SK-N-SH (cell line): ENCODE measurements at regions not wholly inside any gene's neighbourhood (a gene's known extent, or its start where the extent isn't known, plus 50 kb on each side); places are given as distances from the start of the nearest gene placed in this dataset.

Experiments used
- CTCF ChIA-PET: fragments of 300-600, 350-600 bp; formaldehyde crosslinking; extraction: SDS; loops from one replicate; lab custom pipeline; 2021; lab: Yijun Ruan, JAX
- POLR2A ChIA-PET: fragments of 350-600 bp; sonication (Branson Sonifier 250); formaldehyde crosslinking; extraction: SDS; loops from one replicate; lab custom pipeline; 2020; ENCODE audit warnings: antibody characterized with exemption, inconsistent platforms; lab: Yijun Ruan, JAX
- DNase-seq: peaks from one replicate; pipeline ENCODE4 v3.0.0; 2012
- H2AFZ ChIP-seq: fragments of 200-600 bp; sonication (generic); 2 replicates; pipeline ENCODE4 v1.8.1; 2016; ENCODE audit warnings: antibody characterized with exemption, mild to moderate bottlenecking, low read depth
- H3F3A ChIP-seq: fragments of 200-600 bp; sonication (generic); replicated peaks from 2 replicates; pipeline ENCODE3; 2016; ENCODE audit warnings: antibody characterized with exemption, mild to moderate bottlenecking; ENCODE audit not compliant: insufficient read depth
- H3K27ac ChIP-seq, 2 experiments: fragments of 200-500 bp in 1 of 2; fragments of 200-600 bp in 1 of 2; sonication (Bioruptor generic) in 1 of 2; sonication (generic), shearing (Covaris generic) in 1 of 2; 2 replicates each; pipeline versions ENCODE4 v1.5.1 to v1.6.1; 2014 to 2016; ENCODE audit warnings: low read depth in 2 of 2, inconsistent platforms in 1 of 2, low read length in 1 of 2, mild to moderate bottlenecking in 1 of 2, mixed read lengths in 1 of 2
- H3K27me3 ChIP-seq: fragments of 200-600 bp; sonication (generic), shearing (Covaris generic); 2 replicates; pipeline ENCODE4 v1.6.1; 2016; ENCODE audit warnings: mixed run types; ENCODE audit not compliant: insufficient read depth
- H3K36me3 ChIP-seq, 2 experiments: fragments of 200-500 bp in 1 of 2; fragments of 200-600 bp in 1 of 2; sonication (Bioruptor generic) in 1 of 2; sonication (generic) in 1 of 2; replicated peaks in 1 of 2; 2 replicates each; pipeline versions ENCODE3 to v1.5.1; 2014 to 2016; ENCODE audit warnings: low read length in 1 of 2, mild to moderate bottlenecking in 1 of 2; ENCODE audit not compliant: insufficient read depth in 2 of 2, control insufficient read depth in 1 of 2
- H3K4me1 ChIP-seq, 2 experiments: fragments of 200-500 bp in 1 of 2; fragments of 200-600 bp in 1 of 2; sonication (Bioruptor generic) in 1 of 2; sonication (generic), shearing (Covaris generic) in 1 of 2; 2 replicates each; pipeline versions ENCODE4 v1.5.1 to v1.6.1; 2014 to 2016; ENCODE audit warnings: low read depth in 1 of 2, low read length in 1 of 2, mixed run types in 1 of 2; ENCODE audit not compliant: insufficient read depth in 2 of 2, control insufficient read depth in 1 of 2
- H3K4me2 ChIP-seq: fragments of 200-600 bp; sonication (generic), shearing (Covaris generic); 2 replicates; pipeline ENCODE4 v1.6.1; 2017; ENCODE audit warnings: mixed run types
- H3K4me3 ChIP-seq, 2 experiments: fragments of 200-500 bp in 1 of 2; fragments of 200-600 bp in 1 of 2; sonication (Bioruptor generic) in 1 of 2; sonication (generic), shearing (Covaris generic) in 1 of 2; 2 replicates each; pipeline versions ENCODE4 v1.5.1 to v1.8.1; 2014 to 2016; ENCODE audit warnings: low read depth in 2 of 2, inconsistent platforms in 1 of 2, low read length in 1 of 2, mild to moderate bottlenecking in 1 of 2, mixed read lengths in 1 of 2, moderate library complexity in 1 of 2
- H3K79me2 ChIP-seq: fragments of 200-600 bp; sonication (generic); 2 replicates; pipeline ENCODE4 v1.8.1; 2017; ENCODE audit warnings: mild to moderate bottlenecking; ENCODE audit not compliant: insufficient read depth
- H3K9ac ChIP-seq: fragments of 200-600 bp; sonication (generic); 2 replicates; pipeline ENCODE4 v1.6.1; 2017; ENCODE audit warnings: mixed run types
- H3K9me2 ChIP-seq: fragments of 200-600 bp; sonication (generic); 2 replicates; pipeline ENCODE4 v1.6.1; 2017; ENCODE audit warnings: mixed run types
- H3K9me3 ChIP-seq: fragments of 200-600 bp; sonication (generic); 2 replicates; pipeline ENCODE4 v1.6.1; 2017; ENCODE audit warnings: mixed run types, mild to moderate bottlenecking, moderate library complexity
- H4K20me1 ChIP-seq: fragments of 200-600 bp; sonication (generic); 2 replicates; pipeline ENCODE4 v1.6.1; 2017; ENCODE audit warnings: mild to moderate bottlenecking, mixed run types; ENCODE audit not compliant: insufficient read depth
- CHD2 ChIP-seq: fragments of 150-350 bp; IDR thresholded peaks from 2 replicates; pipeline ENCODE4 v1.6.1; 2018; ENCODE audit warnings: low read length; ENCODE audit not compliant: partially characterized antibody
- CTCF ChIP-seq: fragments of 200-600 bp; sonication (generic); IDR thresholded peaks from 2 replicates; pipeline ENCODE4 v1.6.1; 2017; ENCODE audit warnings: antibody characterized with exemption, mild to moderate bottlenecking, moderate library complexity
- ELF1 ChIP-seq: IDR thresholded peaks from 2 replicates; pipeline ENCODE4 v1.4.0; 2012
- EZH2phosphoT487 ChIP-seq: fragments of 200-600 bp; sonication (generic); IDR thresholded peaks from 2 replicates; pipeline ENCODE4 v1.6.1; 2017; ENCODE audit warnings: low read depth, mixed run types, mild to moderate bottlenecking, antibody characterized with exemption, moderate library complexity, borderline replicate concordance
- FOSL2 ChIP-seq: IDR thresholded peaks from 2 replicates; pipeline ENCODE4 v1.4.0; 2012; ENCODE audit warnings: low read depth, mild to moderate bottlenecking, moderate library complexity, borderline replicate concordance
- FOXM1 ChIP-seq: IDR thresholded peaks from 2 replicates; pipeline ENCODE4 v1.4.0; 2012; ENCODE audit warnings: low read depth, mild to moderate bottlenecking
- GABPA ChIP-seq: IDR thresholded peaks from 2 replicates; pipeline ENCODE4 v1.4.0; 2012; ENCODE audit warnings: low read depth, mild to moderate bottlenecking
- GATA2 ChIP-seq: sonication (generic); formaldehyde crosslinking; IDR thresholded peaks from 2 replicates; pipeline ENCODE4 v1.5.0; 2020; ENCODE audit warnings: mild to moderate bottlenecking, missing genetic modification reagents
- IRF3 ChIP-seq: fragments of 150-350 bp; IDR thresholded peaks from 2 replicates; pipeline ENCODE4 v1.6.1; 2016; ENCODE audit warnings: mild to moderate bottlenecking, low read depth, low read length
- MAX ChIP-seq: IDR thresholded peaks from 2 replicates; pipeline ENCODE4 v1.4.0; 2012; ENCODE audit warnings: low read depth
- NFIC ChIP-seq: IDR thresholded peaks from 2 replicates; pipeline ENCODE4 v1.4.0; 2012; ENCODE audit warnings: borderline replicate concordance
- POLR2AphosphoS5 ChIP-seq: IDR thresholded peaks from 2 replicates; pipeline ENCODE4 v1.6.1; 2012; ENCODE audit warnings: low read depth, low read length
- RCOR1 ChIP-seq: fragments of 150-350 bp; IDR thresholded peaks from 2 replicates; pipeline ENCODE4 v1.6.1; 2017; ENCODE audit warnings: antibody characterized with exemption, low read length
- RFX5 ChIP-seq: IDR thresholded peaks from 2 replicates; pipeline ENCODE4 v1.6.1; 2012; ENCODE audit warnings: mild to moderate bottlenecking, improper control_type of control experiment, low read length
- USF1 ChIP-seq: IDR thresholded peaks from 2 replicates; pipeline ENCODE4 v1.4.0; 2012; ENCODE audit warnings: low read depth, borderline replicate concordance
- YY1 ChIP-seq: IDR thresholded peaks from 2 replicates; pipeline ENCODE4 v1.4.0; 2012; ENCODE audit warnings: low read depth, mild to moderate bottlenecking
- ZBTB33 ChIP-seq: IDR thresholded peaks from 2 replicates; pipeline ENCODE4 v1.4.0; 2012; ENCODE audit warnings: low read depth, borderline replicate concordance
- WGBS: methylation state at CpG from one replicate; pipeline ENCODE4 v1.1.6; 2017; ENCODE audit warnings: low lambda C conversion rate; 5-methylcytosine and 5-hydroxymethylcytosine counted together

GRCh38 chr3:78186404-78186803 is 1146.5 kb downstream of the ROBO2 start:
- Histone ChIP-seq H3K9me2 (no peaks in the 10 kb centered on the region), H3K4me3 (no peak overlapping the region), H3K4me2 (no peak overlapping the region), H4K20me1 (no peaks in the 10 kb centered on the region), H3K4me1 (no peaks in the 10 kb centered on the region; a peak in 1 of 4 replicates), H3K9ac (no peak overlapping the region), H3K27ac (no peak overlapping the region), H2AFZ (no peak overlapping the region), H3K9me3 (peaks cover 4% of the 10 kb centered on the region; the same call in 1 of the 2 replicates), H3K79me2 (no peaks in the 10 kb centered on the region), H3F3A (no peaks in the 10 kb centered on the region), H3K27me3 (no peaks in the 10 kb centered on the region), H3K36me3 (no peaks in the 10 kb centered on the region)
- DNase-seq: no peak
- ChIA-PET CTCF (interaction anchor here (0.6 kb wide), 1 partner anchor 14 kb away, joined by 3 read pairs; no protein-coding TSS in a partner anchor), POLR2A (no interaction called here)
- WGBS: 60% methylated on average over 1 of the region's 1 CpG
- no peak for TF ChIP-seq GABPA
- no peak for TF ChIP-seq MAX
- TF ChIP-seq RFX5: no peak
- TF ChIP-seq CHD2: no peak
- TF ChIP-seq POLR2AphosphoS5: no peak
- no peak for TF ChIP-seq USF1
- no peak for TF ChIP-seq FOXM1
- no peak for TF ChIP-seq IRF3
- TF ChIP-seq FOSL2: no peak
- no peak for TF ChIP-seq ZBTB33
- no peak for TF ChIP-seq NFIC
- no peak for TF ChIP-seq YY1
- no peak for TF ChIP-seq CTCF
- TF ChIP-seq ELF1: no peak
- TF ChIP-seq RCOR1: no peak
- no peak for TF ChIP-seq GATA2
- TF ChIP-seq EZH2phosphoT487: no peak
